ENCODE measurements at regions not wholly inside any gene's neighbourhood (a gene's known extent, or its start where the extent isn't known, plus 50 kb on each side); places are given as distances from the start of the nearest gene placed in this dataset.

GRCh38 chr13:47650209-47650608 lies 350.9 kb downstream of the SUCLA2 start:
- no peak overlapping the region for H2AFZ ChIP-seq (ENCODE audit: control insufficient read depth, low read length)
- no peak for FAIRE-seq
- no peaks in the 10 kb centered on the region for H3K4me1 ChIP-seq (ENCODE audit: control insufficient read depth, extremely low read depth, insufficient read depth, low read length)
- H3K9ac ChIP-seq (ENCODE audit: control insufficient read depth, extremely low read depth, insufficient read depth, low read length), result no peak overlapping the region
- no peaks in the 10 kb centered on the region for H3K9me3 ChIP-seq (ENCODE audit: control insufficient read depth, low read depth, low read length)
- no peaks in the 10 kb centered on the region for H3K27me3 ChIP-seq (ENCODE audit: control insufficient read depth, extremely low read depth, insufficient read depth, low read length)
- no peak for TF ChIP-seq CTCF (optimal IDR thresholded peaks at IDR 0.05 in 1 of 3, IDR thresholded peaks at IDR 0.05 in 1 of 3, conservative IDR thresholded peaks at IDR 0.05 in 1 of 3; ENCODE audit: extremely low read depth in 1 of 3, insufficient read depth in 2 of 3, low read length in 3 of 3)
- no peak for TF ChIP-seq EZH2 (IDR thresholded peaks at IDR 0.05; ENCODE audit: low read length)
- no peak for DNase-seq (ENCODE audit: low read depth, low spot score)
- no peaks in the 10 kb centered on the region for H3K9me1 ChIP-seq (ENCODE audit: control insufficient read depth, extremely low read depth, insufficient read depth, low read length)
- dilution Hi-C loops (cut with MboI; ENCODE audit: extremely low pct_ligation_motif_present, low sequenced_read_pairs), result no loop called here
- H3K27ac ChIP-seq (ENCODE audit: control insufficient read depth, insufficient read depth, low read length), result no peak overlapping the region
- H3K4me2 ChIP-seq (ENCODE audit: control insufficient read depth, extremely low read depth, insufficient read depth, low read depth, low read length), result no peak overlapping the region
- H4K20me1 ChIP-seq (ENCODE audit: control insufficient read depth, extremely low read depth, insufficient read depth, low read length), result no peaks in the 10 kb centered on the region
- no peak overlapping the region for H3K4me3 ChIP-seq (ENCODE audit: control insufficient read depth in 2 of 3, extremely low read depth in 1 of 3, insufficient read depth in 2 of 3, low read depth in 1 of 3, low read length in 3 of 3)
- H3K79me2 ChIP-seq (ENCODE audit: control insufficient read depth, insufficient read depth, low read length), result no peaks in the 10 kb centered on the region
- no peaks in the 10 kb centered on the region for H3K36me3 ChIP-seq (ENCODE audit: control insufficient read depth in 2 of 2, extremely low read depth in 1 of 2, insufficient read depth in 2 of 2, low read length in 2 of 2)

GRCh38 chr13:47647001-47647400 lies 354.1 kb downstream of the SUCLA2 start:
- Histone ChIP-seq H3K9me3 (ENCODE audit: control insufficient read depth, low read depth, low read length) (no peaks in the 10 kb centered on the region), H3K79me2 (ENCODE audit: control insufficient read depth, insufficient read depth, low read length) (no peaks in the 10 kb centered on the region), H3K36me3 (ENCODE audit: control insufficient read depth in 2 of 2, extremely low read depth in 1 of 2, insufficient read depth in 2 of 2, low read length in 2 of 2) (no peaks in the 10 kb centered on the region), H2AFZ (ENCODE audit: control insufficient read depth, low read length) (no peak overlapping the region), H3K9ac (ENCODE audit: control insufficient read depth, extremely low read depth, insufficient read depth, low read length) (no peak overlapping the region), H3K9me1 (ENCODE audit: control insufficient read depth, extremely low read depth, insufficient read depth, low read length) (no peaks in the 10 kb centered on the region), H4K20me1 (ENCODE audit: control insufficient read depth, extremely low read depth, insufficient read depth, low read length) (no peaks in the 10 kb centered on the region), H3K4me3 (ENCODE audit: control insufficient read depth in 2 of 3, extremely low read depth in 1 of 3, insufficient read depth in 2 of 3, low read depth in 1 of 3, low read length in 3 of 3) (no peak overlapping the region), H3K4me2 (ENCODE audit: control insufficient read depth, extremely low read depth, insufficient read depth, low read depth, low read length) (no peak overlapping the region), H3K27ac (ENCODE audit: control insufficient read depth, insufficient read depth, low read length) (no peak overlapping the region), H3K4me1 (ENCODE audit: control insufficient read depth, extremely low read depth, insufficient read depth, low read length) (no peaks in the 10 kb centered on the region), H3K27me3 (ENCODE audit: control insufficient read depth, extremely low read depth, insufficient read depth, low read length) (no peaks in the 10 kb centered on the region)
- DNase-seq (ENCODE audit: low read depth, low spot score), result no peak
- dilution Hi-C loops (cut with MboI; ENCODE audit: extremely low pct_ligation_motif_present, low sequenced_read_pairs), result no loop called here
- FAIRE-seq, result no peak
- TF ChIP-seq CTCF (optimal IDR thresholded peaks at IDR 0.05 in 1 of 3, IDR thresholded peaks at IDR 0.05 in 1 of 3, conservative IDR thresholded peaks at IDR 0.05 in 1 of 3; ENCODE audit: extremely low read depth in 1 of 3, insufficient read depth in 2 of 3, low read length in 3 of 3) (no peak), EZH2 (IDR thresholded peaks at IDR 0.05; ENCODE audit: low read length) (no peak)
